Thyroid gland (tissue), 4 donors: ENCODE measurements at regions not wholly inside any gene's neighbourhood (a gene's known extent, or its start where the extent isn't known, plus 50 kb on each side); places are given as distances from the start of the nearest gene placed in this dataset.
"Not testable (repeated sequence)": the region's sequence is repeated elsewhere in the genome, so short reads cannot be mapped to it uniquely, and the experiment has no call there.

Source experiments
- DNase-seq, 2 donors: peaks; one replicate each; pipeline ENCODE4 v3.0.0-alpha.2; 2019
- H3K27ac ChIP-seq, 3 donors: fragments of 200-600 bp; sonication (generic); 1 replicate in 2 of 3; 2 replicates in 1 of 3; pipeline ENCODE4 v1.5.1; 2016 to 2019; ENCODE audit warnings: mild to moderate bottlenecking in 1 of 3, moderate library complexity in 1 of 3
- H3K27me3 ChIP-seq: fragments of 200-600 bp; sonication (generic); one replicate; pipeline ENCODE4 v1.5.1; 2019
- H3K36me3 ChIP-seq, 2 donors: fragments of 200-600 bp; sonication (generic); one replicate each; pipeline ENCODE4 v1.5.1; 2016 to 2019
- H3K4me1 ChIP-seq, 2 donors: fragments of 200-600 bp; sonication (generic); one replicate each; pipeline ENCODE4 v1.5.1; 2017 to 2019
- H3K4me3 ChIP-seq, 3 donors: fragments of 200-600 bp; sonication (generic); replicated peaks in 1 of 3; 1 replicate in 2 of 3; 2 replicates in 1 of 3; pipeline ENCODE4 v1.5.1; 2016; ENCODE audit warnings: mild to moderate bottlenecking in 1 of 3
- H3K9me3 ChIP-seq: fragments of 200-600 bp; sonication (generic); one replicate; pipeline ENCODE4 v1.5.1; 2017
- POLR2A ChIP-seq, 2 donors: fragments of 450-650 bp; IDR thresholded peaks; one replicate each; pipeline ENCODE4 v1.6.1; 2017; ENCODE audit warnings: antibody characterized with exemption in 2 of 2, mild to moderate bottlenecking in 2 of 2, moderate library complexity in 1 of 2
- WGBS, 2 donors: methylation state at CpG; one replicate each; pipeline ENCODE4 v1.1.5; 2017; 5-methylcytosine and 5-hydroxymethylcytosine counted together
- intact Hi-C: fragments of 100-400 bp; cut with DNase I; formaldehyde crosslinking; loops from one replicate; pipeline ENCODE4 v1.15.1; 2023
- TF ChIP-seq, protein P1 (sequence below), 6 experiments: fragments of 200-600 bp in 3 of 6; fragments of 450-650 bp in 3 of 6; sonication (generic) in 3 of 6; IDR thresholded peaks; one replicate each; pipeline ENCODE4 v1.5.1; 2016 to 2019; ENCODE audit warnings: antibody characterized with exemption in 6 of 6, mild to moderate bottlenecking in 2 of 6, inconsistent platforms in 1 of 6, moderate library complexity in 1 of 6

DNA sequence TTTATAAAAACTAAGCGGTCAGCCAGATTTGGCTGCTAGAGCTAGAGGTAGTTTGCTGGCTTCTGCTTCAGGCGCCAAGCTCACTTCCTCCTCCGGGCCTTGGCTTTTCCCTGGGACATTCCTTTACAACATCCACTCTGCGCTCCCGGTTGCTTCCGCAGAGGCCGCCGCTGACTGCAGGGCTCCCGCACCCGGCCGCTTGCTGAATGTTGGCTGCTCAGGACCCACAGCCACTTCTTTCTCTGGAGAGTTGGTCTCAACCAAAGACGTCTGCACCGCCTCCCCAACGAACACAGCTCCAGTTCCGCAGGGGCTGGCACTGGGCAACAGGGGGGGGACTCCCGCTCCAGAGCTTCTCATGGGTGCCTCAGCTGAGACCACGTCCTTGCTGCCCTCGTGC, 282.8 kb downstream of the TFAP2C start:
- no peak for TF ChIP-seq POLR2A (IDR thresholded peaks at IDR 0.05)
- TF ChIP-seq, protein P1, sequence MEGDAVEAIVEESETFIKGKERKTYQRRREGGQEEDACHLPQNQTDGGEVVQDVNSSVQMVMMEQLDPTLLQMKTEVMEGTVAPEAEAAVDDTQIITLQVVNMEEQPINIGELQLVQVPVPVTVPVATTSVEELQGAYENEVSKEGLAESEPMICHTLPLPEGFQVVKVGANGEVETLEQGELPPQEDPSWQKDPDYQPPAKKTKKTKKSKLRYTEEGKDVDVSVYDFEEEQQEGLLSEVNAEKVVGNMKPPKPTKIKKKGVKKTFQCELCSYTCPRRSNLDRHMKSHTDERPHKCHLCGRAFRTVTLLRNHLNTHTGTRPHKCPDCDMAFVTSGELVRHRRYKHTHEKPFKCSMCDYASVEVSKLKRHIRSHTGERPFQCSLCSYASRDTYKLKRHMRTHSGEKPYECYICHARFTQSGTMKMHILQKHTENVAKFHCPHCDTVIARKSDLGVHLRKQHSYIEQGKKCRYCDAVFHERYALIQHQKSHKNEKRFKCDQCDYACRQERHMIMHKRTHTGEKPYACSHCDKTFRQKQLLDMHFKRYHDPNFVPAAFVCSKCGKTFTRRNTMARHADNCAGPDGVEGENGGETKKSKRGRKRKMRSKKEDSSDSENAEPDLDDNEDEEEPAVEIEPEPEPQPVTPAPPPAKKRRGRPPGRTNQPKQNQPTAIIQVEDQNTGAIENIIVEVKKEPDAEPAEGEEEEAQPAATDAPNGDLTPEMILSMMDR (IDR thresholded peaks at IDR 0.05): no peak
- Histone ChIP-seq H3K27me3 (no peaks in the 10 kb centered on the region), H3K36me3 (no peaks in the 10 kb centered on the region), H3K4me1 (no peaks in the 10 kb centered on the region), H3K9me3 (no peaks in the 10 kb centered on the region), H3K27ac (no peak overlapping the region), H3K4me3 (no peak overlapping the region)
- intact Hi-C loops: no loop called here
- DNase-seq: no peak
- WGBS, 2 donors: 70 to 88% methylated on average over 14 to 18 of the region's 18 CpGs

DNA sequence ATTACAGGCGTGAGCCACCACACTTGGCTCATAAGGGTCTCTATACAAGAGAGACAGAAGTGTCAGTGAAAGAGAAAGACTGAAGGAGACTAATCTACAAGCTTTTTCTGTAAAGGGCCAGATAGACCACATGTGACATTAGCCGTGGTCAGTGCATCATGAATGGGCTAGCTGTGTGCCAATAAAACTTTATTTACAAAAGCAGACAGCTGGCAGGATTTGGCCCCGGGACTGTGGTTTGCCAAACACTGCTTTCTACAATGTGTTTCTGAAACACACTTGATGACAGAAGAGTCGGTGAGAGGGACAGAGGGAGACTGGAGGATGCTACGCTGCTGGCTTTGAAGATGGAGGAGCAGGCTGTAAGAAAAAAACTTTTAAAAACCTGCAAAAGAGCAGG, 285.4 kb downstream of the TFAP2C start:
- intact Hi-C loops: no loop called here

DNA sequence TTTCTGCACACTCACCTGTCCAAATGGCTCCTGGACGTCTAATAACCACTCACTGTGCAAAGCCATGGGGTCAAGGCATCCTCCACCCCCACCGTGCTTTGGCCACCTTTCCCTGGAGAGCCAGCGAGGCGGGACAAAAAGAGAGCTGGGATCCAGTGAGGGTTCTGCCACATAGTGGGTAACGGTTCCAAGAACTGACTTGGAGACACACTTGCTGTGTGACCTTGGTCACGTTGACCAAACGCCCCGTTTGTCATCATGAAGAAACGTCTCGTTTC, 287.2 kb downstream of the TFAP2C start:
- WGBS, 2 donors: 83 to 86% methylated on average over 10 of the region's 10 CpGs
- Histone ChIP-seq H3K4me3 (no peak overlapping the region), H3K36me3 (no peaks in the 10 kb centered on the region), H3K9me3 (no peaks in the 10 kb centered on the region), H3K4me1 (no peaks in the 10 kb centered on the region), H3K27me3 (no peaks in the 10 kb centered on the region), H3K27ac (no peak overlapping the region)
- no peak for DNase-seq
- intact Hi-C loops: no loop called here
- TF ChIP-seq, protein P1 (IDR thresholded peaks at IDR 0.05): no peak
- no peak for TF ChIP-seq POLR2A (IDR thresholded peaks at IDR 0.05)

More for the DNA sequence above, 285.4 kb downstream of the TFAP2C start:
- H3K4me1 ChIP-seq: no peaks in the 10 kb centered on the region
- TF ChIP-seq, protein P1 (IDR thresholded peaks at IDR 0.05): no peak
- TF ChIP-seq POLR2A (IDR thresholded peaks at IDR 0.05): no peak
- no peak overlapping the region for H3K27ac ChIP-seq
- no peaks in the 10 kb centered on the region for H3K27me3 ChIP-seq
- 84 to 85% methylated on average over 5 of the region's 5 CpGs for WGBS, 2 donors
- no peaks in the 10 kb centered on the region for H3K36me3 ChIP-seq
- H3K4me3 ChIP-seq: no peak overlapping the region
- no peak for DNase-seq
- no peaks in the 10 kb centered on the region for H3K9me3 ChIP-seq

DNA sequence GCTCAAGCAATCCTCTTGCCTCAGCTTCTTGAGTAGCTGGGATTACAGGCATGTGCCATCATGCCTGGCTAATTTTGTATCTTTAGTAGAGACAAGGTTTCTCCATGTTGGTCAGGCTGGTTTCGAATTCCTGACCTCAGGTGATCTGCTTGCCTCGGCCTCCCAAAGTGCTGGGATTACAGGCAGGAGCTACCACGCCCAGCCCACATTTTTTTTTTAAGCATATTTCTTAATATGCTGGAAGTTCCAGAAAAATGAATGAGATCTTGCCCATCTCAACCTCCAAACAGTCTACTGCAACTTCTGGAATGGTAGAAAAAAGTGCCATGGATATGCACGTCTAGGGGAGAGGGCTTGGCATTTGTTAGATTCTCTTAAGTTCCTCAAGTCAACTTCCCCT, 290.9 kb downstream of the TFAP2C start:
- H3K27me3 ChIP-seq: peaks cover 11% of the 10 kb centered on the region
- H3K36me3 ChIP-seq, DNase-seq, H3K27ac ChIP-seq, H3K4me3 ChIP-seq, H3K9me3 ChIP-seq, intact Hi-C loops, H3K4me1 ChIP-seq: not testable (repeated sequence)
- 87 to 92% methylated on average over 4 of the region's 4 CpGs for WGBS, 2 donors

DNA sequence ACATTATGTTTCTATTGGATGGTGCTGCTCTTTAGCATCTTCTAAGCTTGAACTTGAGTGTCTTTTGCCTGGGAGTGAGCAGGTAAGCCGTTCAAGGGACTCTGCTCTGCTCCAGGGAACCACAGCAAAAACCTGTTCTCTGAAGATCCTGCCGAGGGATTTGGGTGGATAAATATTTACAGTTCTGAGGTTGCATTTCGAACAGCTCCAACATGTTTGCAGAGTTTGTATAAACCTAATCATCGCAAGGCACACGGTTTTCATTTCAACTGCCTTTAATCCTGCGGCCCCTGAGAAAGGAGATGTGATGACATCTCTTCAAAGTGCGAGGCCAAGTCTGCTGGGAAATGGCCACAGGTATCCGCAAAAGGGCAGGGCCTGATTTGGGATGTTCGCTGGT, 293.4 kb downstream of the TFAP2C start:
- 54 to 64% methylated on average over 9 of the region's 9 CpGs for WGBS, 2 donors
- Histone ChIP-seq H3K4me3 (no peak overlapping the region), H3K4me1 (peaks cover 0 to 14% of the 10 kb centered on the region in 2 donors), H3K27me3 (peaks cover 24% of the 10 kb centered on the region), H3K27ac (no peak overlapping the region), H3K36me3 (no peaks in the 10 kb centered on the region), H3K9me3 (no peaks in the 10 kb centered on the region)
- DNase-seq: no peak
- no peak for TF ChIP-seq POLR2A (IDR thresholded peaks at IDR 0.05)
- TF ChIP-seq, protein P1 (IDR thresholded peaks at IDR 0.05): no peak
- intact Hi-C loops: no loop called here
